Aorta (tissue), 5 donors: ENCODE measurements at regions not wholly inside any gene's neighbourhood (a gene's known extent, or its start where the extent isn't known, plus 50 kb on each side); places are given as distances from the start of the nearest gene placed in this dataset.

ENCODE experiments used
- ATAC-seq: fragments of 200-7000 bp; cut with Tn5 transposase; one replicate; pipeline ENCODE4 v1.9.1; 2022; ENCODE audit warnings: moderate library complexity; ENCODE audit not compliant: low FRiP score
- DNase-seq, 2 donors: peaks; one replicate each; pipeline ENCODE4 v3.0.0-alpha.2; 2020
- H3K27ac ChIP-seq, 2 donors: one replicate each; pipeline ENCODE4 v1.5.1; 2013; ENCODE audit warnings: low read length in 2 of 2, mild to moderate bottlenecking in 2 of 2, moderate library complexity in 2 of 2, control low read depth in 1 of 2, inconsistent platforms in 1 of 2, low read depth in 1 of 2
- H3K27me3 ChIP-seq, 2 donors: one replicate each; pipeline ENCODE4 v1.6.1; 2013; ENCODE audit warnings: control low read depth in 1 of 2, low read length in 1 of 2, mild to moderate bottlenecking in 1 of 2, moderate library complexity in 1 of 2; ENCODE audit not compliant: insufficient read depth in 2 of 2, control insufficient read depth in 1 of 2
- H3K36me3 ChIP-seq, 2 donors: one replicate each; pipeline ENCODE4 v1.6.1; 2013; ENCODE audit warnings: control low read depth in 1 of 2, low read length in 1 of 2, mild to moderate bottlenecking in 1 of 2; ENCODE audit not compliant: insufficient read depth in 2 of 2, control insufficient read depth in 1 of 2
- H3K4me1 ChIP-seq, 2 donors: one replicate each; pipeline ENCODE4 v1.6.1; 2013; ENCODE audit warnings: low read length in 2 of 2, control low read depth in 1 of 2, mild to moderate bottlenecking in 1 of 2, moderate library complexity in 1 of 2; ENCODE audit not compliant: insufficient read depth in 2 of 2, control insufficient read depth in 1 of 2
- H3K4me3 ChIP-seq, 2 donors: one replicate each; pipeline ENCODE4 v1.5.1; 2013; ENCODE audit warnings: low read length in 2 of 2, control low read depth in 1 of 2, mild to moderate bottlenecking in 1 of 2
- H3K9me3 ChIP-seq: one replicate; pipeline ENCODE4 v1.6.1; 2013; ENCODE audit warnings: mild to moderate bottlenecking, low read length; ENCODE audit not compliant: control insufficient read depth
- WGBS, 2 donors: extraction: QIAGEN DNeasy Blood & Tissue Kit; methylation state at CpG; one replicate each; pipeline ENCODE4 v1.1.7; 2013; 5-methylcytosine and 5-hydroxymethylcytosine counted together
- intact Hi-C, 2 donors: fragments of 100-400 bp; cut with DNase I; formaldehyde crosslinking; loops; one replicate each; pipeline versions ENCODE4 v1.14.2 to v1.15.0; 2022
- donor health status: healthy with polysubstance abuse.
- donor health status: Bipolar disorder and iron deficiency.
- donor health status: DM: no; HTN: no; CAD: no.
- donor health status: DM: no; HTN: no; CAD: no.
- donor health status: DM: yes; HTN: yes; CAD: no.

DNA sequence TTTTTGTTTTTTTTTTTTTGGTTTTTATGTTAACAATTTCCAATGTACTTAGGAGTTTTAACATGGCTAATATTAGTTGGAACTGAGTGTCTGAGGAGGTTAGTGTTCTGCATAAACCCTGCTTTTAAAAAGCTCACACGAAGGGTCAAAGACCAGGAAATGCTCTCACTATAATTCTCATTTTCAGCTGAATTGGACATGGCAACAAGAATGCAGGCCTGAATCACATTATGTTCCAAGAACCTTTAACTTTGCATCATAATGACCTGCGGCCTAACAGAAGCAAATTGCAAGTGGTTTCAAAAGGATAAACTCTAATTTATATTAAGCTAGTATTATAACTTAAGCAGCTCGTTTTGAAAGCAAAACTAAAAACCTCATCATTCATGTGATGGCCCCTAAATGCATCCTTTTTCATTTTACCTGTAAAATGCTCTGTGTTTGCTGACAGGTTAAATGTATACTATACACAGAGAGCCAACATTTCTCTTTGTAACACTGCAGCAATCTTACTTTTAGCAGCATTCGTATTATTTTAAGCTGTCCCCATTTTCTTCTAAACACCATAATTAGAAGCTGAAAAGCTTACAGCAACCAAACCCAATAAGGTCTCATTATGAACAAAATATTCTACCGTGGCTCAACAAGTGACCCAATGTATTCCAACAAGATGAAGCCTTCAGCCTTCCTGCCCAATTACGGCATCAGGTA is 242.8 kb upstream of the SP4 start:
- DNase-seq: no peak
- Histone ChIP-seq H3K27ac (no peak overlapping the region), H3K27me3 (no peaks in the 10 kb centered on the region), H3K9me3 (no peaks in the 10 kb centered on the region), H3K36me3 (no peaks in the 10 kb centered on the region), H3K4me1 (no peaks in the 10 kb centered on the region), H3K4me3 (no peak overlapping the region)
- intact Hi-C loops: no loop called here
- 44 to 47% methylated on average over 6 of the region's 6 CpGs for WGBS, 2 donors
- ATAC-seq: no peak

DNA sequence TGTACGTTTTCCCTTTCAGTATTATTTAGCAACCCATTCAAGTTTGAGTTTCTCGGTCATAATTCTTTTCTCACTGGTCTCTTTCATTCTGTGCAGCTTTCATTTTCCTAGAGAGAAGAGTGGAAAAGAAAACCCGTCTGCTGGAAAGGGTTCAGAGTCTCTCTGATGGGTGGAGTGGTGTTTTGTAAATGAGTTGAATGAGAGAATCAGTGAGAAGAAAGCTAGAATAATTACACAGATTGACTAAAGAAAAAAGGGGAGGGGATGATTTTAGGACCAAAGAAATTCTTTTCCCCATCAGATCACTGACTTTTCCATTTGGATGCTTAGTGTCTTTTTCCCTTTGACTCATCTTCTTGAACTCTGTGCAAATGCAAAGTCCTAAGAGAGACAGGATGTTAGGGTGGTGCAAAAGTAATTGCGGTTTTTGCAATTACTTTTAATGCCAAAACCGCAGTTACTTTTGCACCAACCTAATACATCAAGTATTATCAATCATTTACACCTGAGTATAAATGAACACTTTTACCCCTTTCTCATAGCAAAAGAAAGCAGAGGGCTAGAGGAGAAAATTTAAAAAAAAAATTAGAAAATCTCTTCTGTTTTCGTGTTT is 242.1 kb upstream of the SP4 start:
- DNase-seq: no peak
- no peaks in the 10 kb centered on the region for H3K9me3 ChIP-seq
- intact Hi-C loops: no loop called here
- H3K27me3 ChIP-seq: no peaks in the 10 kb centered on the region
- no peaks in the 10 kb centered on the region for H3K4me1 ChIP-seq
- H3K4me3 ChIP-seq: no peak overlapping the region
- 64 to 70% methylated on average over 6 of the region's 6 CpGs for WGBS, 2 donors
- ATAC-seq: no peak
- H3K27ac ChIP-seq: no peak overlapping the region
- H3K36me3 ChIP-seq: no peaks in the 10 kb centered on the region

DNA sequence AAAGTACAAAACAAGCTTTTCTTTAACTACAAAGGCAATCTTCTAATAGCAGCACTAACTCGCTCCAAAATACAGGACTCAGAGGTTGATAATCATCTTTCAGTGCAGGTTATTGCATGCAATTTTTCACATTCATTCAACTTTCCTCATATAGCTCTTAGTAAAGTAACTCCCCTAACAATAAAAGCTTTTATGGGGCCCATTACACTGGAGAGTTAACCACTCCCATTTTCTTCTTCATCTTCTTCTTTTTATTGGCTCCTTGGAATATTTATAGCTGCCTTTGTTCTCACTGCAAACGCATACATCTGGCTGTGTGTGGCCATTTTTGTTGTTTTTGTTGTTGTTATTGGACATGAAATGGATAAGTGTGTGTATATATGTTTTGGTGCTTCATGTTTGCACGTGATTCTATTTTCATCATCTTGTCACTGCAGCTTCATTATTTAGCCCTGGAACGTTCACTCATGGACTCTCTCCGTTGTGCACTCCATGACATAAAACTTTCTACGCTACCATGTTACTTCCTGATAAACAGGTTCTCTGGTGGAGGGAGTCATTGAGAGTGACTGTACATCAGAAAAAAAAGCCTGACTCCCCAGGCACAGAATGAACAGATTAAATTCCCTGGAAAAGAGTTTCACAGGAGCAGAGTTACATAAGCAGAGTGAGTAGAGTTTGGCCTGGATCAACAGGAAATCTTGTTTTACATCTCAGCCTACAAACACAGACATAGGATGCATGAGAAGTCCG is 236.4 kb upstream of the SP4 start:
- Histone ChIP-seq H3K9me3 (peaks cover 2% of the 10 kb centered on the region), H3K4me3 (no peak overlapping the region), H3K27ac (no peak overlapping the region), H3K4me1 (no peaks in the 10 kb centered on the region), H3K36me3 (no peaks in the 10 kb centered on the region), H3K27me3 (no peaks in the 10 kb centered on the region)
- DNase-seq: no peak
- ATAC-seq: no peak
- intact Hi-C loops: no loop called here
- 45 to 53% methylated on average over 7 of the region's 7 CpGs for WGBS, 2 donors

DNA sequence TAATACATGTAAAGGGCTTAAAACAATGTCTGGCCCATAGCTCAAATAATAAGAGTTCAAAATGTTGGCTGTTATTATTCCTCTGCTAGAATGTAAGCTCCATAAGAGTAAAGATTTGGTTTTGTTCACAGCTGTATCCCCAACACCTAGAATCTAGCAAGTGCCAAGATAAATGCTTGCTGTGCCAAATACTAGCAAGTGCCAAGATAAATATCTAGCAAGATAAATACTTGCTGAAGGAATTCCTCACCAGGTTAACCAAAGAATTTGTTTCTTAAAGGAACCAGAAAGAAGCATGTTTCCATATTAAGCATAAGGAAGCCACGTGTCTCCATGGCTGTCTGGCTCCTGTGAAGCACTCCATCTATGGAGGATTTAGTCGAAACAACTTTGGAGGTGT is 235.2 kb upstream of the SP4 start:
- H3K27me3 ChIP-seq: no peaks in the 10 kb centered on the region
- H3K27ac ChIP-seq: no peak overlapping the region
- H3K4me3 ChIP-seq: no peak overlapping the region
- H3K36me3 ChIP-seq: no peaks in the 10 kb centered on the region
- DNase-seq: no peak
- H3K9me3 ChIP-seq: peaks cover 2% of the 10 kb centered on the region
- intact Hi-C loops: no loop called here
- 13 to 18% methylated on average over 2 of the region's 2 CpGs for WGBS, 2 donors
- no peaks in the 10 kb centered on the region for H3K4me1 ChIP-seq
- ATAC-seq: no peak

DNA sequence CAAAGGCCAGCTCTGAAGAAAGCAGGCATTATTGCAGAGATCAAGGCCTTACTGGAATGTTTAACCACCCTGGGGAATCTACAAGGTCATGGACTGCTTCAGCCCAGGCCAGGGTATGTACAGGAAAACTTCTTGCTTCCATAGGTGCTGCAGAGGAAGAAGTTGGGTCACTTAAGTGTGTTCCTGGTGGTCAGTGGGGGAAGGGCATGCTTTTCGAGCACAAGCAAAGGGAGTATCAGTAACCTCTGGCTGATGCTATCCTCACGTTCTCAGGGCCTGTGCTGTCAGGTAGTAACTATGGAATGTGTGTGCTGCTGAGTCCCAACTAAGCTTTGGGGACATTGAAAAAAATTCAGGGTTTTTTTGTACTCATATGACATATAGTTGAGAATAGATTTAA is 234.0 kb upstream of the SP4 start:
- Histone ChIP-seq H3K9me3 (peaks cover 2% of the 10 kb centered on the region), H3K4me1 (no peaks in the 10 kb centered on the region), H3K27ac (no peak overlapping the region), H3K27me3 (no peaks in the 10 kb centered on the region), H3K36me3 (no peaks in the 10 kb centered on the region), H3K4me3 (no peak overlapping the region)
- intact Hi-C loops: no loop called here
- 70 to 72% methylated on average over 2 of the region's 2 CpGs for WGBS, 2 donors
- DNase-seq: no peak
- no peak for ATAC-seq

DNA sequence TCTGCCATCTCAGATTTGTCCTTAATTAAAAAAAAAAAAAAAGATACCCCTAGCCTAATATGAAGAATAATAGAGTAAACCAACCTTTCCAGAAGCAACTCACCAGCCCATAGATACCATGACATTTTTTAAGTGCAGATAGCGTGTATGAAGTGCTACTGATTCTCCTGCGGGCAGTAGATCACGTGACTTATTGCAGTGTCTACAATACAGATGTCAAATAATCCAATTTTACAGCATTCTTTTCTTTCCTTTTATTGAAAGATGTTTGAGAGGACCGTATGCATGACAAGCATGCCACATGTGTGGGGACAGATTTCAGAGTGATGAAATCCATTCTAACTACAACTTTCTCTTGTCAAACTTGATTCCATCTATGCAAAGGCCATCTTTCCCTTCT is 232.9 kb upstream of the SP4 start:
- intact Hi-C loops: no loop called here
- no peak overlapping the region for H3K4me3 ChIP-seq
- H3K27ac ChIP-seq: no peak overlapping the region
- no peaks in the 10 kb centered on the region for H3K36me3 ChIP-seq
- H3K4me1 ChIP-seq: no peaks in the 10 kb centered on the region
- WGBS, 2 donors: 80 to 86% methylated on average over 4 of the region's 4 CpGs
- DNase-seq: no peak
- ATAC-seq: no peak
- H3K9me3 ChIP-seq: peaks cover 2% of the 10 kb centered on the region
- no peaks in the 10 kb centered on the region for H3K27me3 ChIP-seq

DNA sequence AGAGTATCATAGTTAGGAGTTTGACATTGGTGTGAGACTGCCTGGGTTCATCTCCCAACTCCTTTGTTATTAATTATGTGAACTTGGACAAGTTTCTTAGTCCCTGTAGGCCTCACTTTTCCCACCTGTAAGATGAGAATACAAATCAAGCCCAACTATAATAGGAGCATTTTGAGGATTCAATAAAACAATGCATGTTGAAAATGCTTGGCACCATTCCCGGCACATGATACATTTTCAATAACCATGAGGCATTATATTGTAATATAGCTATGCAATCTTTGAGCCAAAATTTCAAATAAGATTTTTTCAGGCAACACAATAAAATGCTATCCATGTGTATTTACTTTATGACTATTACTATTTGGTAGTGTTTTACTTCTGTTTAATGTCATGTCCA is 229.0 kb upstream of the SP4 start:
- no peaks in the 10 kb centered on the region for H3K27me3 ChIP-seq
- 84 to 90% methylated on average over 1 of the region's 1 CpG for WGBS, 2 donors
- no peaks in the 10 kb centered on the region for H3K4me1 ChIP-seq
- H3K36me3 ChIP-seq: no peaks in the 10 kb centered on the region
- no peak for ATAC-seq
- intact Hi-C loops: no loop called here
- no peak overlapping the region for H3K27ac ChIP-seq
- no peak overlapping the region for H3K4me3 ChIP-seq
- no peaks in the 10 kb centered on the region for H3K9me3 ChIP-seq
- DNase-seq: no peak

DNA sequence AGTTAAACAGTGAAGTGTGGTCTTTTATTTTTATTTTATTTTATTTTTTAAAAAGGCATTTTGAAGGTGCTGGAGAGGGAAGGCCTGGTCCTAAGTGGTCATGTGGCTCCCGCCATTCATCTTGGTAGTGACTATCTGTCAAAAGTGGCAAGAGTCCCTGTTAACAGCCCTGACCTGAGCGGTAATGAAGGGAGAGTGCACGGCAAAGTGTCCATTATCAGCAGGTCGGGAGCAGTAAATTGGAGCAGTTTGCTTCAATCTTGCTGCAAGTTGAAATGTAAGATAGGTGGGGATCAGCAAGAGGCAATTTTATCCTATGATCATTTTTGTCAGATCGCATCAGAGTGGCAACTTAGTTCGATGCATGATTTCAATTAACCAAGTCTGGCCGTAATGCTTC is 227.4 kb upstream of the SP4 start:
- 70 to 71% methylated on average over 7 of the region's 7 CpGs for WGBS, 2 donors
- no peaks in the 10 kb centered on the region for H3K9me3 ChIP-seq

DNA sequence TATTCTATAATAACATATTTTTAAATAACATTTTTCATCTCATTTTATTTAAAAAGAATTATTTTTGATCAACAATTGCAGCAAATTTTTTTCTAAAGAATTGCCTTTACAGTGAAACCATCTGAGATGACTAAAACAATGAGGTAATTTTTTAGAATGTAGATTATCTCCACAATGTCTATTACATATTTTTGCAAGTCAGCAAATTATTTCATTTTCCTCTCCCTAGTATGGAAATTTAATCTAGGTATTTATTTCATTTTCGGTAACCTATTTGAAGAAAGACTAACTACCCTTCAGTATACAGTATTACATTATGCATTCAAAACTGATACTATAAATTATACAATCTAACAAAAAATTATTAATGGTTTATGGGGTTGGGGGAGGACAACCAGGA is 213.2 kb upstream of the SP4 start:
- Histone ChIP-seq H3K27me3 (no peaks in the 10 kb centered on the region), H3K27ac (no peak overlapping the region), H3K4me3 (no peak overlapping the region), H3K4me1 (no peaks in the 10 kb centered on the region), H3K36me3 (no peaks in the 10 kb centered on the region), H3K9me3 (peaks cover 1% of the 10 kb centered on the region)
- 38 to 96% methylated on average over 1 of the region's 1 CpG for WGBS, 2 donors
- DNase-seq (no peak), ATAC-seq (no peak)
- intact Hi-C loops: no loop called here

More for the DNA sequence above, 227.4 kb upstream of the SP4 start:
- intact Hi-C loops: no loop called here
- Histone ChIP-seq H3K36me3 (no peaks in the 10 kb centered on the region), H3K27ac (no peak overlapping the region), H3K4me3 (no peak overlapping the region), H3K4me1 (no peaks in the 10 kb centered on the region), H3K27me3 (no peaks in the 10 kb centered on the region)
- ATAC-seq (no peak), DNase-seq (no peak)
